ENCODE measurements at regions not wholly inside any gene's neighbourhood (a gene's known extent, or its start where the extent isn't known, plus 50 kb on each side); places are given as distances from the start of the nearest gene placed in this dataset.

DNA sequence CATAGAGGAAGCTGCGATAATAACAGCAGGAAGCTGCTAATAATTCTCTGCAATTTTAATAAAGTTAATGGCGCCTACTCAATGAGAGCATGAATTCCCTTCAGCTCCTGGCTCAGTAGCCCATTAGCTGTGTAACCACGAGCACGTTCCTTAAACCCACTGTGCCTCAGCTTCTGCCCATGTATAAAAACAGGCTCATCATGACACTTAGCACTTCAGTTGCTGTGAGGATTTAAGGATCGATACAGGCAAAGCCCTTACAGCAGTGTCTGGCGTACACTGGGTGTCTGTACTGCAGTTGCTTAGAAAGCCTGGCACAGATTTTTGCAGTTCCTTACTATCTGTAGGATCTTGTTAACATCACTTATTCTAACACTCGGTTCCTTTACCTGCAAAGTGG lies 673.4 kb upstream of the ARGLU1 start:
- Histone ChIP-seq H3K4me2 (ENCODE audit: insufficient read depth, low read length) (no peak overlapping the region), H3K4me1 (ENCODE audit: control insufficient read depth, extremely low read depth, insufficient read depth, low read length) (no peaks in the 10 kb centered on the region), H3K27ac (ENCODE audit: insufficient read depth, low read depth, low read length) (no peak overlapping the region), H3K9me3 (replicated peaks; ENCODE audit: control insufficient read depth, insufficient read depth, low read length) (no peaks in the 10 kb centered on the region), H3K27me3 (ENCODE audit: control insufficient read depth in 2 of 2, insufficient read depth in 2 of 2, low read length in 2 of 2) (no peaks in the 10 kb centered on the region), H4K20me1 (replicated peaks; ENCODE audit: control insufficient read depth, extremely low read depth, insufficient read depth, low read length) (no peaks in the 10 kb centered on the region), H3K79me2 (ENCODE audit: control insufficient read depth, insufficient read depth, low read length) (no peaks in the 10 kb centered on the region), H3K9me1 (replicated peaks; ENCODE audit: control insufficient read depth, extremely low read depth, insufficient read depth, low read length) (no peaks in the 10 kb centered on the region), H3K9ac (replicated peaks; ENCODE audit: extremely low read depth, insufficient read depth, low read length) (no peak overlapping the region), H3K4me3 (replicated peaks in 1 of 3; ENCODE audit: insufficient read depth in 1 of 3, low read depth in 1 of 3, low read length in 3 of 3) (no peak overlapping the region), H2AFZ (ENCODE audit: low read depth, low read length) (no peak overlapping the region), H3K36me3 (ENCODE audit: control insufficient read depth in 2 of 2, extremely low read depth in 1 of 2, insufficient read depth in 2 of 2, low read length in 2 of 2) (no peaks in the 10 kb centered on the region)
- POLR2A ChIA-PET = no interaction called here
- DNase-seq (ENCODE audit: low read depth, low spot score) (no peak), FAIRE-seq (no peak)
- BruUV-seq (replicated peaks) = no TSS peak
- dilution Hi-C loops (cut with MboI; ENCODE audit: extremely low pct_ligation_motif_present, low sequenced_read_pairs) (no loop called here), intact Hi-C loops (cut with micrococcal nuclease) (no loop called here)
- CTCF ChIA-PET = no interaction called here
- TF ChIP-seq MYC (IDR thresholded peaks at IDR 0.05; ENCODE audit: low read depth, low read length) = no peak
- no peak for TF ChIP-seq FOS (IDR thresholded peaks at IDR 0.05; ENCODE audit: borderline replicate concordance, insufficient read depth, low read length)
- TF ChIP-seq GATA2 (IDR thresholded peaks at IDR 0.05; ENCODE audit: insufficient read depth, insufficient read length, low read depth, low read length) = no peak
- TF ChIP-seq, protein P1, sequence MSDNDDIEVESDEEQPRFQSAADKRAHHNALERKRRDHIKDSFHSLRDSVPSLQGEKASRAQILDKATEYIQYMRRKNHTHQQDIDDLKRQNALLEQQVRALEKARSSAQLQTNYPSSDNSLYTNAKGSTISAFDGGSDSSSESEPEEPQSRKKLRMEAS (IDR thresholded peaks at IDR 0.05; ENCODE audit: insufficient read depth, insufficient read length) = no peak
- no peak for TF ChIP-seq EZH2 (IDR thresholded peaks at IDR 0.05; ENCODE audit: borderline replicate concordance, low read depth, low read length, severe bottlenecking)
- TF ChIP-seq JUN (IDR thresholded peaks at IDR 0.05; ENCODE audit: borderline replicate concordance, insufficient read depth, insufficient read length, low read depth) = no peak
- TF ChIP-seq POLR2A (IDR thresholded peaks at IDR 0.05; ENCODE audit: low read depth, low read length) = no peak
- TF ChIP-seq, protein P2, sequence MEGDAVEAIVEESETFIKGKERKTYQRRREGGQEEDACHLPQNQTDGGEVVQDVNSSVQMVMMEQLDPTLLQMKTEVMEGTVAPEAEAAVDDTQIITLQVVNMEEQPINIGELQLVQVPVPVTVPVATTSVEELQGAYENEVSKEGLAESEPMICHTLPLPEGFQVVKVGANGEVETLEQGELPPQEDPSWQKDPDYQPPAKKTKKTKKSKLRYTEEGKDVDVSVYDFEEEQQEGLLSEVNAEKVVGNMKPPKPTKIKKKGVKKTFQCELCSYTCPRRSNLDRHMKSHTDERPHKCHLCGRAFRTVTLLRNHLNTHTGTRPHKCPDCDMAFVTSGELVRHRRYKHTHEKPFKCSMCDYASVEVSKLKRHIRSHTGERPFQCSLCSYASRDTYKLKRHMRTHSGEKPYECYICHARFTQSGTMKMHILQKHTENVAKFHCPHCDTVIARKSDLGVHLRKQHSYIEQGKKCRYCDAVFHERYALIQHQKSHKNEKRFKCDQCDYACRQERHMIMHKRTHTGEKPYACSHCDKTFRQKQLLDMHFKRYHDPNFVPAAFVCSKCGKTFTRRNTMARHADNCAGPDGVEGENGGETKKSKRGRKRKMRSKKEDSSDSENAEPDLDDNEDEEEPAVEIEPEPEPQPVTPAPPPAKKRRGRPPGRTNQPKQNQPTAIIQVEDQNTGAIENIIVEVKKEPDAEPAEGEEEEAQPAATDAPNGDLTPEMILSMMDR (IDR thresholded peaks at IDR 0.05; ENCODE audit: extremely low read depth in 1 of 2, insufficient read depth in 1 of 2, low read depth in 1 of 2, low read length in 2 of 2) = no peak
- TF ChIP-seq POLR2AphosphoS5 (IDR thresholded peaks at IDR 0.05; ENCODE audit: insufficient read depth, low read depth, low read length) = no peak
